Calu3 (cell line): ENCODE measurements at regions not wholly inside any gene's neighbourhood (a gene's known extent, or its start where the extent isn't known, plus 50 kb on each side); places are given as distances from the start of the nearest gene placed in this dataset.

Experiments
- BruUV-seq: library from RNA; stranded (reverse); fragments of 400-500 nt; replicated peaks from 2 replicates; lab custom pipeline; 2021; lab: Mats Ljungman, UMichigan
- CTCF ChIA-PET: fragments of 300-600 bp; sonication (Branson Sonifier 250); formaldehyde crosslinking; loops from one replicate; lab custom pipeline; 2022; ENCODE audit warnings: antibody characterized with exemption; lab: Charles Lee
- DNase-seq: peaks from one replicate; pipeline ENCODE4 v3.0.0; 2022
- H3K27ac Mint-ChIP-seq: one replicate; pipeline ENCODE4 v1.8.0; 2022; ENCODE audit warnings: mixed read lengths; ENCODE audit not compliant: unreplicated experiment
- H3K27me3 Mint-ChIP-seq: one replicate; pipeline ENCODE4 v1.8.0; 2022; ENCODE audit warnings: mixed read lengths; ENCODE audit not compliant: unreplicated experiment
- H3K36me3 Mint-ChIP-seq: one replicate; pipeline ENCODE4 v1.8.0; 2022; ENCODE audit warnings: mild to moderate bottlenecking, moderate library complexity, mixed read lengths; ENCODE audit not compliant: insufficient read depth, unreplicated experiment
- H3K4me1 Mint-ChIP-seq: one replicate; pipeline ENCODE4 v1.8.0; 2022; ENCODE audit warnings: mild to moderate bottlenecking, low read depth, mixed read lengths; ENCODE audit not compliant: unreplicated experiment
- H3K4me3 Mint-ChIP-seq: one replicate; pipeline ENCODE4 v1.8.0; 2022; ENCODE audit warnings: mild to moderate bottlenecking, low read depth, moderate library complexity, mixed read lengths; ENCODE audit not compliant: unreplicated experiment
- H3K9me3 Mint-ChIP-seq: one replicate; pipeline ENCODE4 v1.8.0; 2022; ENCODE audit warnings: low read depth, mixed read lengths; ENCODE audit not compliant: unreplicated experiment
- intact Hi-C: fragments of 100-400 bp; cut with micrococcal nuclease; formaldehyde crosslinking; loops from one replicate; pipeline ENCODE4 v1.10.0; 2022; ENCODE audit not compliant: unreplicated experiment
- TF ChIP-seq, protein P1 (sequence below): fragments of 200-600 bp; IDR thresholded peaks from one replicate; pipeline ENCODE4 v1.8.0; 2022; ENCODE audit warnings: antibody characterized with exemption; ENCODE audit not compliant: unreplicated experiment

DNA sequence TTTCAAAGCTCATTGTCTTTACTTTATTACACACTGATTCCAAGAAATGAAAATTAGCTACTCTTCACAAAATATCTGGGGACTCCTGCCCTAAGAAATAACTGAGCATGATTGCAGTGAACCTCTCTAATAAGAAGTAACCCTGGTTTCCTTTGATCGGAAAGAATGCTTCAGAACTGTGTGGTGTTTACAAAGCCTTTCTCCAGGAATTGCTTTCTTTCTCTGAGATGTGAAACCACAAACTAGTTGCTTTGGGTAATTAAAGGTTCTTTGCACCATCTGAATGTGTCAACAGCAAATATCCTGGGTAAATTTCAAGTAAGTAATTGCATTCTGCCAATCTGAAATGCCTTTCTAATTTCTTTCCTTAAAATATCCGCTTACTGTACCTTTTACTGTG, 292.9 kb upstream of the SLIT2 start:
- Mint-ChIP-seq H3K4me1 (no peaks in the 10 kb centered on the region), H3K36me3 (no peaks in the 10 kb centered on the region), H3K4me3 (no peak overlapping the region), H3K9me3 (no peaks in the 10 kb centered on the region), H3K27ac (no peak overlapping the region), H3K27me3 (no peaks in the 10 kb centered on the region)
- no peak for DNase-seq
- no TSS peak for BruUV-seq
- TF ChIP-seq, protein P1, sequence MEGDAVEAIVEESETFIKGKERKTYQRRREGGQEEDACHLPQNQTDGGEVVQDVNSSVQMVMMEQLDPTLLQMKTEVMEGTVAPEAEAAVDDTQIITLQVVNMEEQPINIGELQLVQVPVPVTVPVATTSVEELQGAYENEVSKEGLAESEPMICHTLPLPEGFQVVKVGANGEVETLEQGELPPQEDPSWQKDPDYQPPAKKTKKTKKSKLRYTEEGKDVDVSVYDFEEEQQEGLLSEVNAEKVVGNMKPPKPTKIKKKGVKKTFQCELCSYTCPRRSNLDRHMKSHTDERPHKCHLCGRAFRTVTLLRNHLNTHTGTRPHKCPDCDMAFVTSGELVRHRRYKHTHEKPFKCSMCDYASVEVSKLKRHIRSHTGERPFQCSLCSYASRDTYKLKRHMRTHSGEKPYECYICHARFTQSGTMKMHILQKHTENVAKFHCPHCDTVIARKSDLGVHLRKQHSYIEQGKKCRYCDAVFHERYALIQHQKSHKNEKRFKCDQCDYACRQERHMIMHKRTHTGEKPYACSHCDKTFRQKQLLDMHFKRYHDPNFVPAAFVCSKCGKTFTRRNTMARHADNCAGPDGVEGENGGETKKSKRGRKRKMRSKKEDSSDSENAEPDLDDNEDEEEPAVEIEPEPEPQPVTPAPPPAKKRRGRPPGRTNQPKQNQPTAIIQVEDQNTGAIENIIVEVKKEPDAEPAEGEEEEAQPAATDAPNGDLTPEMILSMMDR, result no peak
- CTCF ChIA-PET, result no interaction called here
- intact Hi-C loops, result no loop called here

DNA sequence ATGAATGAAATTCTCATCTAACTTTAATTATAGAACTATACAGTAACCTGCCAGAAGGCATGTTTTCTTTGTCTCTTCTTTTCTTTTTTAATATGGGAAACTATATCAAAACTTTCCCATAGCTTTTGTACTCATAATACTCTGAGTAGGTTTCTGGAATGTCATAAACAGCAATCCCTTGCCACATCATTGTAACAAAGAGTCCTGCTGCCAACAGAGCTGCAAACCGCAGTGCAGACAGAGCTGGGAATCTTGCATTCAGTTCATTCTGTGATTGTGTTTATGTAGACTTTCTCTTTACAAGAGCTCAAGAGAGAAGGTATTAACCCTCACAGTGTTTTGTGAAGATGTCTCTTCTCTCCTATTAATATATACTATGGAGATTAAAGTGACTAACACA, 304.4 kb upstream of the SLIT2 start:
- no peak overlapping the region for H3K4me3 Mint-ChIP-seq
- no peaks in the 10 kb centered on the region for H3K4me1 Mint-ChIP-seq
- intact Hi-C loops, result loop anchor here (10.0 kb wide), 1 partner anchor 297 kb away; no protein-coding TSS in a partner anchor
- H3K27me3 Mint-ChIP-seq, result no peaks in the 10 kb centered on the region
- TF ChIP-seq, protein P1, result no peak
- DNase-seq, result no peak
- no TSS peak for BruUV-seq
- no peaks in the 10 kb centered on the region for H3K36me3 Mint-ChIP-seq
- H3K27ac Mint-ChIP-seq, result no peak overlapping the region
- H3K9me3 Mint-ChIP-seq, result no peaks in the 10 kb centered on the region
- CTCF ChIA-PET, result no interaction called here

DNA sequence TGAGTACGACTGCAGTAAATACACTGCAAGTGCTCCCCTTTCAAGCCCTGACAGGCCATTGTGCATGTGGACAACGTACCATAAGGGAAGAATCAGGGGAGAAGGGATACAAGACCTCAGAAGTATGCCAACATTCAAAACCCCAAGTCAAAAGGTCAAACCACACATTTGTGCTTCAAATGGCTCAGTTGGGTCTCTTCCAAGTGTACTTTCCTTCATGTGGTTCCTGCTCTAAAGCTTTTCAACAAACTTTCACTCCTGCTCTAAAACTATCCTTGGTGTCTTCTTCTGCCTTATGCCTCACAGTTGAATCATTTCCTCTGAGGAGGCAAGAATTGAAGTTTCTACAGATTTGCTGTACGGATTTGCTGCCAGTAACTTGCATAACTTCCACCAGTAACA, 305.7 kb upstream of the SLIT2 start:
- no peaks in the 10 kb centered on the region for H3K27me3 Mint-ChIP-seq
- no peaks in the 10 kb centered on the region for H3K36me3 Mint-ChIP-seq
- no peak for DNase-seq
- H3K27ac Mint-ChIP-seq, result no peak overlapping the region
- H3K4me1 Mint-ChIP-seq, result no peaks in the 10 kb centered on the region
- H3K4me3 Mint-ChIP-seq, result no peak overlapping the region
- CTCF ChIA-PET, result no interaction called here
- no TSS peak for BruUV-seq
- TF ChIP-seq, protein P1, result no peak
- no peaks in the 10 kb centered on the region for H3K9me3 Mint-ChIP-seq
- intact Hi-C loops, result loop anchor here (10.0 kb wide), 1 partner anchor 299 kb away; no protein-coding TSS in a partner anchor

DNA sequence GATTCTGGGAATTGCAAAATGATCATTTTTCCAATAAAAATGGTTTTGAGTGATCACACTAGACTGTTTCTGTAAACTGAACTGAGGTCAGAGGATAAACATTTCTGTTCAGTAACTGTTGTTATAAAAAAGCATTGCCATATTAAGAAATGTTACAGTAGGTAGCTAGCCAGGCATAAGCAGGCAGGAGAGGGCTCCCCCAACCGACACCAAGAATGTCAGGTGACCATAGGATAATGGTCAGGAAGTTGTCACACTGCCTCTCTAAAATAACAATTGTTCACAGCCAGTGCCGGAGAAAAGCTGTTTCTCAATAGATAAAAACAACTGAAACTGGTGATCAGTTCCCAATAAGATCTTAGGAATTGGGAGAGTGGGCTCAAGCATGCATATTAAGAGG, 306.2 kb upstream of the SLIT2 start:
- CTCF ChIA-PET, result no interaction called here
- Mint-ChIP-seq H3K27ac (no peak overlapping the region), H3K36me3 (no peaks in the 10 kb centered on the region), H3K9me3 (no peaks in the 10 kb centered on the region), H3K4me3 (no peak overlapping the region), H3K4me1 (no peaks in the 10 kb centered on the region), H3K27me3 (no peaks in the 10 kb centered on the region)
- DNase-seq, result no peak
- intact Hi-C loops, result loop anchor here (10.0 kb wide), 1 partner anchor 299 kb away; no protein-coding TSS in a partner anchor
- TF ChIP-seq, protein P1, result no peak
- BruUV-seq, result no TSS peak
